Stimulated activated CD8-positive, alpha-beta memory T cell treated with anti-CD3 and anti-CD28 coated beads, Interleukin-4, amount 100 ng/mL, for 24 hours (primary cell): ENCODE measurements at regions not wholly inside any gene's neighbourhood (a gene's known extent, or its start where the extent isn't known, plus 50 kb on each side); places are given as distances from the start of the nearest gene placed in this dataset.
"Not testable (repeated sequence)": the region's sequence is repeated elsewhere in the genome, so short reads cannot be mapped to it uniquely, and the experiment has no call there.

ENCODE experiments used
- DNase-seq: peaks from one replicate; pipeline ENCODE4 v3.0.0-alpha.2; 2020; ENCODE audit warnings: low read depth

GRCh38 chr15:30688684-30689083, 62.8 kb downstream of the ARHGAP11B start:
- DNase-seq, result not testable (repeated sequence)

GRCh38 chr15:30690153-30690552, 64.2 kb downstream of the ARHGAP11B start:
- not testable (repeated sequence) for DNase-seq

GRCh38 chr15:30695811-30696210, 69.9 kb downstream of the ARHGAP11B start:
- DNase-seq, result not testable (repeated sequence)

GRCh38 chr15:30696439-30697314, 70.7 kb downstream of the ARHGAP11B start:
- DNase-seq, result not testable (repeated sequence)

GRCh38 chr15:30697315-30697685, 71.4 kb downstream of the ARHGAP11B start:
- not testable (repeated sequence) for DNase-seq

- DNase-seq, result not testable (repeated sequence)
Observed at GRCh38 chr15:30700006-30700597, 74.2 kb downstream of the ARHGAP11B start.

GRCh38 chr15:30707976-30708685, 82.2 kb downstream of the ARHGAP11B start:
- DNase-seq, result not testable (repeated sequence)

- DNase-seq, result not testable (repeated sequence)
Observed at GRCh38 chr15:30708809-30709208, 82.9 kb downstream of the ARHGAP11B start.

- DNase-seq, result not testable (repeated sequence)
Observed at GRCh38 chr15:30718038-30718643, 92.2 kb downstream of the ARHGAP11B start.

GRCh38 chr15:30719363-30719762, 93.4 kb downstream of the ARHGAP11B start:
- not testable (repeated sequence) for DNase-seq

- not testable (repeated sequence) for DNase-seq
Observed at GRCh38 chr15:30720825-30721224, 94.9 kb downstream of the ARHGAP11B start.

- DNase-seq, result not testable (repeated sequence)
Observed at GRCh38 chr15:30721529-30721928, 95.6 kb downstream of the ARHGAP11B start.

GRCh38 chr15:30723540-30724175, 97.7 kb downstream of the ARHGAP11B start:
- DNase-seq, result not testable (repeated sequence)

- not testable (repeated sequence) for DNase-seq
Observed at GRCh38 chr15:30729880-30730590, 104.1 kb downstream of the ARHGAP11B start.

GRCh38 chr15:30730633-30731032, 104.7 kb downstream of the ARHGAP11B start:
- not testable (repeated sequence) for DNase-seq

- DNase-seq, result not testable (repeated sequence)
Observed at GRCh38 chr15:30732100-30732499, 106.2 kb downstream of the ARHGAP11B start.

GRCh38 chr15:30735884-30736564, 110.1 kb downstream of the ARHGAP11B start:
- DNase-seq, result not testable (repeated sequence)

GRCh38 chr15:30742796-30743195, 116.9 kb downstream of the ARHGAP11B start:
- not testable (repeated sequence) for DNase-seq

- not testable (repeated sequence) for DNase-seq
Observed at GRCh38 chr15:30749048-30749447, 123.1 kb downstream of the ARHGAP11B start.

GRCh38 chr15:30755036-30755687, 129.2 kb downstream of the ARHGAP11B start:
- DNase-seq, result peak; percentile 20
